ENCODE measurements at regions not wholly inside any gene's neighbourhood (a gene's known extent, or its start where the extent isn't known, plus 50 kb on each side); places are given as distances from the start of the nearest gene placed in this dataset.

GRCh38 chr1:106554294-106554693, 502.2 kb upstream of the PRMT6 start:
- no peak for TF ChIP-seq POLR2A (IDR thresholded peaks at IDR 0.05; ENCODE audit: low read depth, low read length)
- no peak for TF ChIP-seq POLR2AphosphoS5 (IDR thresholded peaks at IDR 0.05; ENCODE audit: low read depth, low read length)
